HEK293 (cell line): ENCODE measurements at regions not wholly inside any gene's neighbourhood (a gene's known extent, or its start where the extent isn't known, plus 50 kb on each side); places are given as distances from the start of the nearest gene placed in this dataset.

Source experiments
- CTCF ChIA-PET: fragments of 350-600 bp; formaldehyde crosslinking; extraction: SDS; loops from one replicate; lab custom pipeline; 2021; ENCODE audit warnings: antibody characterized with exemption; lab: Yijun Ruan, JAX
- POLR2A ChIA-PET: fragments of 300-600 bp; formaldehyde crosslinking; extraction: SDS; loops from one replicate; lab custom pipeline; 2020; ENCODE audit warnings: antibody characterized with exemption, inconsistent platforms; lab: Yijun Ruan, JAX
- H3K27ac ChIP-seq: fragments of 200-500 bp; sonication (Bioruptor generic); 2 replicates; pipeline ENCODE4 v1.5.1; 2014; ENCODE audit warnings: low read depth, low read length, control low read depth, inconsistent platforms; ENCODE audit errors: extremely low read depth
- H3K36me3 ChIP-seq, 2 experiments: fragments of 200-500 bp in 1 of 2; sonication (Bioruptor generic) in 1 of 2; 1 replicate in 1 of 2; 2 replicates in 1 of 2; pipeline ENCODE4 v1.5.1; 2014 to 2017; ENCODE audit warnings: inconsistent platforms in 2 of 2, low read length in 2 of 2; ENCODE audit not compliant: control insufficient read depth in 2 of 2, insufficient read depth in 1 of 2
- H3K4me1 ChIP-seq: fragments of 200-500 bp; sonication (Bioruptor generic); 2 replicates; pipeline ENCODE4 v1.5.1; 2014; ENCODE audit warnings: mild to moderate bottlenecking, low read length, inconsistent platforms; ENCODE audit not compliant: control insufficient read depth, insufficient read depth
- H3K4me3 ChIP-seq: 2 replicates; pipeline ENCODE4 v1.5.1; 2011; ENCODE audit warnings: low read depth, mild to moderate bottlenecking, control low read depth, low read length, moderate library complexity
- H3K9me3 ChIP-seq: fragments of 200-500 bp; sonication (Bioruptor generic); 2 replicates; pipeline ENCODE4 v1.5.1; 2014; ENCODE audit warnings: low read depth, low read length, inconsistent platforms; ENCODE audit not compliant: control insufficient read depth, insufficient read depth
- HOXA7 ChIP-seq: sonication (generic); formaldehyde crosslinking; IDR thresholded peaks from 2 replicates; pipeline ENCODE4 v1.8.1; 2022; ENCODE audit warnings: missing genetic modification reagents, borderline replicate concordance
- INSM2 ChIP-seq: fragments of 450-650 bp; formaldehyde crosslinking; IDR thresholded peaks from 2 replicates; pipeline ENCODE4 v1.5.1; 2016; ENCODE audit warnings: missing biosample characterization, missing genetic modification characterization
- REPIN1 ChIP-seq: fragments of 450-650 bp; formaldehyde crosslinking; IDR thresholded peaks from 2 replicates; pipeline ENCODE4 v1.5.1; 2017; ENCODE audit warnings: missing biosample characterization, missing genetic modification characterization, low read depth
- SETDB1 ChIP-seq: IDR thresholded peaks from one replicate; pipeline ENCODE4 v1.6.1; 2017; ENCODE audit warnings: mild to moderate bottlenecking, low read length, moderate library complexity, mixed read lengths; ENCODE audit not compliant: insufficient read length
- TCF7L2 ChIP-seq: IDR thresholded peaks from 2 replicates; pipeline ENCODE4 v1.6.1; 2011; ENCODE audit warnings: low read depth, mild to moderate bottlenecking, inconsistent platforms, low read length, moderate library complexity, borderline replicate concordance
- ZBTB1 ChIP-seq: fragments of 450-650 bp; formaldehyde crosslinking; IDR thresholded peaks from 2 replicates; pipeline ENCODE4 v1.5.1; 2016; ENCODE audit warnings: missing biosample characterization, missing genetic modification characterization
- ZBTB20 ChIP-seq: fragments of 450-650 bp; formaldehyde crosslinking; IDR thresholded peaks from 2 replicates; pipeline ENCODE4 v1.5.1; 2016; ENCODE audit warnings: missing biosample characterization, missing genetic modification characterization
- ZBTB44 ChIP-seq: fragments of 450-650 bp; IDR thresholded peaks from 2 replicates; pipeline ENCODE4 v1.5.1; 2018; ENCODE audit warnings: missing biosample characterization, mild to moderate bottlenecking, missing genetic modification characterization
- ZBTB8A ChIP-seq: fragments of 450-650 bp; formaldehyde crosslinking; IDR thresholded peaks from 2 replicates; pipeline ENCODE4 v1.5.1; 2016; ENCODE audit warnings: missing biosample characterization, missing genetic modification characterization
- ZFP3 ChIP-seq: fragments of 450-650 bp; formaldehyde crosslinking; IDR thresholded peaks from 2 replicates; pipeline ENCODE4 v1.5.1; 2016; ENCODE audit warnings: low read depth, missing biosample characterization, missing genetic modification characterization
- ZNF114 ChIP-seq: fragments of 450-650 bp; formaldehyde crosslinking; IDR thresholded peaks from 2 replicates; pipeline ENCODE4 v1.5.0; 2017; ENCODE audit warnings: missing biosample characterization, missing genetic modification characterization
- ZNF157 ChIP-seq: fragments of 450-650 bp; formaldehyde crosslinking; IDR thresholded peaks from 2 replicates; pipeline ENCODE4 v1.5.1; 2016; ENCODE audit warnings: missing biosample characterization, missing genetic modification characterization
- ZNF473 ChIP-seq: fragments of 450-650 bp; formaldehyde crosslinking; IDR thresholded peaks from 2 replicates; pipeline ENCODE4 v1.5.1; 2017; ENCODE audit warnings: missing biosample characterization, missing genetic modification characterization
- ZNF596 ChIP-seq: fragments of 450-650 bp; IDR thresholded peaks from 2 replicates; pipeline ENCODE4 v1.5.0; 2018; ENCODE audit warnings: missing biosample characterization, mild to moderate bottlenecking, missing genetic modification characterization, moderate library complexity
- ZNF785 ChIP-seq: fragments of 450-650 bp; formaldehyde crosslinking; IDR thresholded peaks from 2 replicates; pipeline ENCODE4 v1.5.1; 2016; ENCODE audit warnings: missing biosample characterization, missing genetic modification characterization
- ZSCAN5A ChIP-seq: fragments of 450-650 bp; formaldehyde crosslinking; IDR thresholded peaks from 2 replicates; pipeline ENCODE4 v1.5.1; 2016; ENCODE audit warnings: missing biosample characterization, missing genetic modification characterization

- CTCF ChIA-PET, result no interaction called here
- Histone ChIP-seq H3K9me3 (no peaks in the 10 kb centered on the region), H3K4me1 (no peaks in the 10 kb centered on the region), H3K36me3 (no peaks in the 10 kb centered on the region), H3K27ac (no peak overlapping the region), H3K4me3 (no peak overlapping the region)
- POLR2A ChIA-PET, result no interaction called here
- TF ChIP-seq TCF7L2 (no peak), ZBTB20 (no peak), INSM2 (tag by site-specific recombination) (no peak), ZBTB1 (tag by site-specific recombination) (no peak)
Measured at GRCh38 chr3:26560081-26560480, 62.5 kb upstream of the LRRC3B start.

GRCh38 chr3:26562021-26562768 is 60.4 kb upstream of the LRRC3B start:
- POLR2A ChIA-PET, result no interaction called here
- Histone ChIP-seq H3K4me1 (no peaks in the 10 kb centered on the region), H3K36me3 (no peaks in the 10 kb centered on the region), H3K4me3 (no peak overlapping the region), H3K27ac (no peak overlapping the region), H3K9me3 (no peaks in the 10 kb centered on the region)
- TF ChIP-seq ZSCAN5A (tag by site-specific recombination) (no peak), REPIN1 (no peak), ZNF785 (tag by site-specific recombination) (no peak), ZBTB8A (tag by site-specific recombination) (no peak), ZNF157 (tag by site-specific recombination) (no peak), HOXA7 (no peak), ZBTB44 (no peak), SETDB1 (no peak), ZNF473 (tag by site-specific recombination) (no peak), ZFP3 (tag by site-specific recombination) (no peak), ZNF596 (tag by site-specific recombination) (no peak), ZNF114 (tag by site-specific recombination) (no peak)
- CTCF ChIA-PET, result no interaction called here
